Activated naive CD4-positive, alpha-beta T cell treated with anti-CD3 and anti-CD28 coated beads, Interleukin-2, amount 50 U/mL, for 72 hours (primary cell): ENCODE measurements at regions not wholly inside any gene's neighbourhood (a gene's known extent, or its start where the extent isn't known, plus 50 kb on each side); places are given as distances from the start of the nearest gene placed in this dataset.
"Not testable (repeated sequence)": the region's sequence is repeated elsewhere in the genome, so short reads cannot be mapped to it uniquely, and the experiment has no call there.

Source experiments
- ATAC-seq, 2 donors: fragments of 150-1000 bp; cut with Tn5 transposase; 2 replicates each; pipeline ENCODE4 v1.10.0; 2021; ENCODE audit warnings: mild to moderate bottlenecking in 2 of 2, moderate library complexity in 2 of 2
- DNase-seq, 2 donors: peaks; one replicate each; pipeline ENCODE4 v3.0.0; 2021 to 2022; ENCODE audit warnings: low spot score in 2 of 2
- H3K27ac Mint-ChIP-seq, 2 donors: one replicate each; pipeline ENCODE4 v1.8.0; 2022; ENCODE audit warnings: mild to moderate bottlenecking in 2 of 2, mixed read lengths in 2 of 2
- H3K36me3 Mint-ChIP-seq, 2 donors: one replicate each; pipeline ENCODE4 v1.8.0; 2022; ENCODE audit warnings: mixed read lengths in 2 of 2
- H3K9me3 Mint-ChIP-seq, 2 donors: one replicate each; pipeline ENCODE4 v1.8.0; 2022; ENCODE audit warnings: mixed read lengths in 2 of 2

DNA sequence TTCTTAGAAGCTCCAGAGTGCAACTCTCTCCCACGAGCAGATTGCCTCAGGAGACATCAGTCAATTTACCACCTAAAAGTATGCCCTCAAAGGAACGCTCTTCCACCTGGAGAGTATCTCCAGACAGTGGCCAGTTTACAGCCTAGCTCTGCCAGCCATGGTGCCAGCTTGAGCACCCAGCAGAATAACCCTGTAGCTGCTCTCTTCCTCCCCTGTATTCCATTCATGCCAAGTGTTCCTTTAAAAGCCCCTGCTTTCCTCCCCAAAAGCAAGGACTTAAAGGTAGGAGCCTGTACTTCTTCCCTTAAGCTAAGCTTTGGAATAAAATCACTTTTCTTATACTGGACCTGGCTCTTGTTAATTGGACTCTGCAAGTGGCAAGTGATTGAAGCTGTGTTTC lies 245.4 kb upstream of the TMEM132C start:
- peaks cover 7 to 26% of the 10 kb centered on the region in 2 donors for H3K9me3 Mint-ChIP-seq
- H3K36me3 Mint-ChIP-seq = peaks cover 0 to 15% of the 10 kb centered on the region in 2 donors
- DNase-seq (no peak), ATAC-seq (no peak)
- H3K27ac Mint-ChIP-seq = no peak overlapping the region

DNA sequence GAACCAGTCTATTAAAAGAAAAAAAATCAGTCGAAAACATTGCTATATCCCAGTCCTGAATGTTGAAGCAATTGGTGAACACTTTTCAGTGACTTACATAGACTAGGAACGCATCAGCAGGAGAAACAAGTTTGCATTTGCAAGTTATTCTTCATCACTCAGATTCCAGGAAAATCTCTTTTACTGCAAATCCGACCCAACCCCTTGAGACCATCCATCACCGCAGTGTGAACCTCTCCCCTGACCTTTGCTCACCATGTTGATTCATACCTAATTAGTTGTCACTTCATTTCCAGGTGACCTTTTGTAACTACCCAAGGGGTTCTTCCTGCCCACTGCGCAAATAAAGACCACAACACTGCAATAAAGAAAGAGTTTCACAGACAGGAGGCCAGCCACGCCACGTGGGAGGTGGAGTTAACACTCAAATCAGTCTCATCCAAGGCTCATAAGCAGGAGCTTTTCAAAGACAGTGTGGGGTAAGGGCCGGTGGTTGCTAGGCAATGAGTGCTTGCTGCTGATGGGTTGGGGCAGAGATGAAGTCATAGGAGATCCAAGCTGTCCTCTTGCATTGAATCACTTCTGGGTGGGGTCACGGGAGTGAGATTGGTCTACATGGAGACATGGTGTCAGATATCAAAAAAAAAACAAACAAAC lies 241.3 kb upstream of the TMEM132C start:
- Mint-ChIP-seq H3K27ac (no peak overlapping the region), H3K36me3 (peaks cover 0 to 6% of the 10 kb centered on the region in 2 donors), H3K9me3 (peaks cover 9 to 20% of the 10 kb centered on the region in 2 donors)
- DNase-seq (no peak), ATAC-seq (no peak)

DNA sequence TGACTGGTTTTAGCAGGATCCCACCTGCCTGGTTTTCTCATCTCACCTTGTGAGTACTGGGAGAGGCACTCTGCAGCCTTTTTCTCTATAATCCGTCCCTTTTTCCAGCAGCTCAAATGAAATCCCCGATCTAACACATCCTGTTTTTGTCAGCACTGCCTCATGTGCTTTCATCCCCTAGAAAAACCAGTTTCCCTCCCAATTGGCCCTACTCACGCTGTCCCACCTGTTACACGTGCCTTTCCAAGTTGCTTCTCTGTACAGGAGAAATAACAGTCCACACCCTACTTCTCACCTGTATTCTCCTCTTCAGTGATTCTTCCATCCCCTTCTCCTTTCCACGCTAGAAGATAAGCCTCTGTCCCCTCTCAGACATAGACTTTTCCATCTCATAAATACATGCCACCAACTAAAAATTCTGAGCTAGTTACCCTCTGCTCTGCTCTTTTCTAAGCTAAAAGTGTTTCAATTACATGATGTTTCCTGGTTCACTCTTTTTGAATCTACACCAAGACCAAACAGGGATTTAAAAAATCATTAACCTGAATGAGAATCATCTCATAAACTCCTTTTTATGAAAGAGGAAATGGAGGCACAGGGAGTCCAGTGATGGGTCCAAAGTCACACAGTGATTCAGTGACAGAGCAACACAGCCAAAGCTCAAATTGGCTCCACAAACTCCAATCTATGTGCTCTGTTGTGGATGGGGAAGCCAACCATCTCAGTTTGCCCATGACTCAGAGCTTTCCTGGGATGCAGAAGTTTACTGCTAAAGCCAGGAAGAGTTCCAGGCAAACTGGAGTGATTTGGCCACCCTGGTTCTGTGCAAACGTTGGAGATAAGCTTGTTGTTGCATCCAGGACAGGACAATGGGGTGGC lies 240.0 kb upstream of the TMEM132C start:
- DNase-seq (no peak), ATAC-seq (no peak)
- Mint-ChIP-seq H3K27ac (no peak overlapping the region), H3K36me3 (peaks cover 0 to 6% of the 10 kb centered on the region in 2 donors), H3K9me3 (peaks cover 14 to 23% of the 10 kb centered on the region in 2 donors)

DNA sequence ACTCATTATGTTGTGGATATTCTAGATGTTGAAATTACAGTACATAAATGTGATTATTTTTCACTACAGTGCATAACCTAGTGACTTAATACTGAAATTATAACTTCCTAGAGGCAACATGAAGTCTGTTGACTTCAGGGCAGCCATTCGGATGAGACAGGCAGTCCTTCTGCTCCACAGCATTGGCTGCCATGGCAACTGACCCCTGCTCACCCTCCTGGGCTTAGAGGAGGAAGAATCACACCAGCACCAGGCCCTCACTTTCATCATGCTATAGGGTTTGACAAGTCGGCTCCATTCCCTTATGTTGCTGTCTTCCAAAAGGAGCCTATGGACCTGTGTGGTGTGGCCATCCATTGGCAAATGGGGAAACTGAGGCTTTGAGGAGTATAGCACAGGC lies 233.5 kb upstream of the TMEM132C start:
- H3K27ac Mint-ChIP-seq = no peak overlapping the region
- no peak for ATAC-seq
- no peak for DNase-seq
- H3K36me3 Mint-ChIP-seq = no peaks in the 10 kb centered on the region
- peaks cover 10 to 18% of the 10 kb centered on the region in 2 donors for H3K9me3 Mint-ChIP-seq

DNA sequence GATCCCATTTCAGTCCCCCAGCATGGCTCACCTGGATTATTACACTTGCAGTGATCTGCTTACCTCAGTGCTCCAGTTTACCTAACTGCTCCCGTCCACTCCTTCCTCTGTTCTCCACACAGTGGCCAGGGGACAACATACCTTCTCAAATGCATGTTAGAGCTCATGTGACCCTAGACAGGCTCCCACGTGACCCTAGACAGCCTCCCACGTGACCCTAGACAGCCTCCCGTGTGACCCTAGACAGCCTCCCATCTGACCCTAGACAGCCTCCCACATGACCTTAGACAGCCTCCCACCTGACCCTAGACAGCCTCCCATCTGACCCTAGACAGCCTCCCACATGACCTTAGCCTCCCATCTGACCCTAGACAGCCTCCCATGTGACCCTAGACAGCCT lies 226.0 kb upstream of the TMEM132C start:
- peaks cover 31 to 33% of the 10 kb centered on the region in 2 donors for H3K9me3 Mint-ChIP-seq
- peaks cover 0 to 11% of the 10 kb centered on the region in 2 donors for H3K36me3 Mint-ChIP-seq
- no peak overlapping the region for H3K27ac Mint-ChIP-seq
- no peak for ATAC-seq
- no peak for DNase-seq

DNA sequence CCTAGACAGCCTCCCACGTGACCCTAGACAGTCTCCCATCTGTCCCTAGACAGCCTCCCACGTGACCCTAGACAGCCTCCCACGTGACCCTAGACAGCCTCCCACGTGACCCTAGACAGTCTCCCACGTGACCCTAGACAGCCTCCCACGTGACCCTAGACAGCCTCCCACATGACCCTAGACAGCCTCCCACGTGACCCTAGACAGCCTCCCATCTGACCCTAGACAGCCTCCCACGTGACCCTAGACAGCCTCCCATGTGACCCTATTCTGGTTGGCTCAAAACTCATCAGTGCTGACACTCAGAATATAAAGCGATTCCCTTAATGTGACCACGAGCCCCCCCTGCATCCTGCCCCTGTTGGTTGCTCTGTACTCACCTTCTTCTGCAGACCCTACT lies 224.7 kb upstream of the TMEM132C start:
- not testable (repeated sequence) for ATAC-seq, H3K27ac Mint-ChIP-seq, DNase-seq
- Mint-ChIP-seq H3K9me3 (peaks cover 30 to 31% of the 10 kb centered on the region in 2 donors), H3K36me3 (peaks cover 0 to 11% of the 10 kb centered on the region in 2 donors)

DNA sequence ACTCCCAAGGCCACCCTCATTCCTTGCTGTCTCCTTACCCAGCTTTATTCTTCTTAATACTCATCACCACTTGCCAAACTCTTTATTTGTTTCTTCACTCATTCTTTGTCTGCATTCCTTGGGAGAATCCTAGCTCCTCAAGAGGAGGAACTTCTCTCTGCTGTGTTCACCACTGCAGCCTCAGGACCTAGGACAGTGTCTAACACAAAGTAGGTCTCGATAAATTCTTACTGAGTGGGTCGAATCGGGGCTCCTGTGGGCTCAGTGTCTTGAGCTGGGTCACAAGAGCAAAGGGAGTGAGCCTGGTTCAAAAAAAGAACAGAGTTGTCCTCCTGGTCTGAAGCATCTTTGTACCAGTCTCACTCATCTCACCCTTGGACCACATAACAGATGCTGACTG lies 224.1 kb upstream of the TMEM132C start:
- H3K36me3 Mint-ChIP-seq = peaks cover 0 to 11% of the 10 kb centered on the region in 2 donors
- H3K9me3 Mint-ChIP-seq = peaks cover 29% of the 10 kb centered on the region in 2 donors
- H3K27ac Mint-ChIP-seq = no peak overlapping the region
- ATAC-seq (no peak), DNase-seq (no peak)

DNA sequence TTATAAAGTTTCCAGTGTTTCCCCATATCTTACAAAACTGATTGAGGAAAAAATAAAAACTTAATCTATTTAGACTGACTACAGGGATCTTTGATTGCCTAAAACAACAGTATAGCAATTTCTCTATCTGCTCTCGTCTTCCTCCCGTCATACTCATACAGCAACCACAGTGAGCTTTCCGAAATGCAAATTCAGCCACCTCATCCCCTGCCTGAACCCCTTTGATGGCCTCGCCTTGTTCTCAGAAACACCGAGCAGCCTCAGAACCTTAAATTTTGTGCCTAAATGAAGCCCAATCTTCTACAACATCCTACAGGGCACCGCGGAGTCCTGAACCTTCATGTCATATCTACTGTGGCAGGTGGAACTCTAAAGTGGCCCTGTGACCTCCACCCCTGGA lies 223.7 kb upstream of the TMEM132C start:
- ATAC-seq (no peak), DNase-seq (no peak)
- Mint-ChIP-seq H3K9me3 (peaks cover 27 to 29% of the 10 kb centered on the region in 2 donors), H3K36me3 (peaks cover 0 to 11% of the 10 kb centered on the region in 2 donors), H3K27ac (no peak overlapping the region)

DNA sequence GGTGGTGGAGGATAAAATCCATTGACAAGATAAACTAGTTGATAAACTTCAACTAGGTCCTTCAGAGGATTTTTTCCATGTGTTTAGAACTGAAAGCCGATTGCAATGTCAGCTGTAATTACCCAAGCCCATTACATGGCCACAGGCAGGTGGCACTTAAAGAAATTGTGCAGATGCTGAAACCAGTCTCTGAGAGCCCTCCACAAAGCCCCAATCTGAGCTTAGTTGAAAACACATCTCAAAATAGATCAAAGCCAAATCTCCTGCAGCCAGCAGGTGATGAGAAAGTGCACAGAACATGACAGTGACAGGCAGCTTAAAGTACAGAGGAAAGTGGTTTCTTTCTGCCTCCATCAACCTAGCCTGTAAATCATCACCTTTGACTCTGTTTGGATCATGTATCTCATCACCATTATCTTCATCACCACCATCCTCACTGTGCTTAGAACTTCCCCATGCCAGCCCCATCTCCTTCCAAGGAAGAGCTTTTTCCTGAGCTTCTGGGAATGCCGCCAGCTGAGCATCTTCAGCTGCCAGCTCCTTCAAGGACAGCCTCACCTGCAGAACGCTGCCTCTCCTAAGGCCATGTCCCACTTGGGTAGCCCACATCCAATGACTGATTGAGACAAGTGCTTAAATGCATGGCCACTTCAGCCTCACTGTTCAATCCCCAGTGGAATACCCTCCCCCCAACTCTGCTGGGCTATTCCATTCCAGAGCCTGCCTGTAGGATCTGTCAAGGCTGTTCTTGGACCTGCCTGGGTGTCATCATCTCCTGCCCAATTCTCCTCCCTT lies 219.5 kb upstream of the TMEM132C start:
- ATAC-seq (no peak), DNase-seq (no peak)
- peaks cover 15 to 22% of the 10 kb centered on the region in 2 donors for H3K9me3 Mint-ChIP-seq

DNA sequence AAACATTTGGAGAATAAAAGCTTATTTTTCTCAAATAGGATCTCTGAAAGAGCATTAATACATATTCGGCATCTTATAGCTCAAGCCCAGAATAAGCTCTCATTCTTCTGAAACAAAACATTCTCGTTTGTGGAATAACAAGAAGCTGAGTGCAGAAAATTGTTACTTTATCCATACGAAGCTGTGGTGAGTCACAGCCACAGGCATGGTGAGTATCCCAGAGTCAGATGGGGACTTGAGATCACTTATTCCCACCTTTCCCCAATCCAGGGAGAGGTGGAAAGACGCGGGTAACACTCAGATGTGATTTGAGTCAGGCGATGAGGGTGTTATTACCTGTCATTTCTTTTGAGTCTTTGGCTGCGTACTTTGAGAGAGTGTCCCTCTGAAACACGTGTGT lies 214.6 kb upstream of the TMEM132C start:
- Mint-ChIP-seq H3K27ac (no peak overlapping the region), H3K36me3 (no peaks in the 10 kb centered on the region)
- ATAC-seq = no peak

More for the DNA sequence above, 219.5 kb upstream of the TMEM132C start:
- H3K27ac Mint-ChIP-seq = no peak overlapping the region
- H3K36me3 Mint-ChIP-seq = peaks cover 0 to 5% of the 10 kb centered on the region in 2 donors

DNA sequence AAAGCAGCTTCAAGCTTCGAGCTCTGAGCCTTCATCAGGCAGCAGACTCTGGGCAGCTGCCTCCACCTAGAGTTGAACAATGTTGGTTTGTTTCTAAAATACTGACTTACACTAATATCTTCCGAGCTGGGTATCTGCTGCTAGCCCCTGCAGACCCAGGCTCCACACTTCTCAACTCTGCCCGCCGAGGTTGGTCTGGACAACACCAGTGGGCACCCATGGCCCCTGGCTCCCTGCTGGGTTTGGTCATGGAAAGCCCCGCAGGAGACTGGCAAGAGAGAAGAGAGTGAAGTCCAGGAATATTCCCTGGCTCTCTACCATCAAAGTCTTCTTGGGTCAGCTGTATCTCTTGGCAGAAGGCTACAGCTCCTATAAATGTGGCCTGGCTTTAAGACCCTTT lies 214.2 kb upstream of the TMEM132C start:
- no peaks in the 10 kb centered on the region for H3K36me3 Mint-ChIP-seq
- no peak for ATAC-seq
- H3K27ac Mint-ChIP-seq = no peak overlapping the region
- no peak for DNase-seq
- peaks cover 0 to 12% of the 10 kb centered on the region in 2 donors for H3K9me3 Mint-ChIP-seq

More for the DNA sequence above, 214.6 kb upstream of the TMEM132C start:
- peaks cover 0 to 12% of the 10 kb centered on the region in 2 donors for H3K9me3 Mint-ChIP-seq
- DNase-seq = no peak

DNA sequence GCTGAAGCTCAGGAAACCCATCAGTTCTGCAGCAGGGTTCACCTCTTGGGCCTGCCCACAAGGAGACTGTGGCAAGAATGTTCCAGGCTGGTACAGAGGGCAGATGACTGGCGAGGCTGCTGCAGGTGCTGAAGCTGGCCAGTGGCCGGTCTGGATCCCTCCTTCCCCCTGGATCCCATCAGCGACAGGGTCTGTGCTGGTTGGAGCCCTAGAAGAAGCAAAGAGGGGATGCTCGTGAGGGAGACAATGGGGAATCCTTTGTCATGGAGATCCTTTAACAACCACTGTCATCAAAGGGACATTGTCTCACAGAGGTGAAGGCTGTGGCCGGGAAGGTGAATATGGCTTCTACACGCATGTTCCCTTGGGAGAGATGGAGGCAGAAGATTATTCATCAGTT lies 211.4 kb upstream of the TMEM132C start:
- no peaks in the 10 kb centered on the region for H3K36me3 Mint-ChIP-seq
- DNase-seq = no peak
- peaks cover 0 to 5% of the 10 kb centered on the region in 2 donors for H3K9me3 Mint-ChIP-seq
- H3K27ac Mint-ChIP-seq = no peak overlapping the region
- no peak for ATAC-seq

DNA sequence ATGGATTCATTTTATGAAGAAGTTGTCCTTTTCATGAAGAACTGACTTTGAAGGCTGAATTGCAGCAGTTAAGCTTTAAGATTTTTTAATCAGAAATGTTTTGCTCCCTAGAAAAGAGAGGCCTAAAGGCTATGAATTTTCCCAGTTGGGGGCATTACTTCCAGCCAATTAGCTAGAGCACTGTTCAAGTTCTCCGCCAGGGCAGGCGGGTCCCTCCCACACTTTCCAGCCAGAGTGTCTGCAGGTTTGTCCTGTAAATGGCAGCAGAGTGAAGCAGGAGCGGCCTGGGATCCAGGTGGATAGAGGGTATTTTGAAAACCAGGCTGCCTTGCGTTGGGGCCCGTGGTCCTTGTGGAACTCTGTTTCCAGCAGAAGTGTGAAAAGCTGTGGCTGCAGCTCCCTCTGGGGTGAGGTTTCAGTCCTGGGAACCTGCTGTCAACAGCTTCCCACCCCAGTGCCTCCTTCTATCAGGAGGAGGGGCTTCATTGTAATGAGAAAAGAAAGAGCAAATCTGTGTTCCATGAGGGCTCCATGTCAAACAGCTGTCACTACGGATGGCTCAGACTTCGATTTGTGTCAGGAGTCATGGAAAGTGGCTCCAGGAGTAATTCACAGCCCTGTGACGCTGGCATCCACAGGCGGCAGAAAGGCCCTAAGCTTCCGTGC lies 210.7 kb upstream of the TMEM132C start:
- Mint-ChIP-seq H3K27ac (no peak overlapping the region), H3K9me3 (peaks cover 0 to 5% of the 10 kb centered on the region in 2 donors), H3K36me3 (no peaks in the 10 kb centered on the region)
- ATAC-seq (no peak), DNase-seq (no peak)

DNA sequence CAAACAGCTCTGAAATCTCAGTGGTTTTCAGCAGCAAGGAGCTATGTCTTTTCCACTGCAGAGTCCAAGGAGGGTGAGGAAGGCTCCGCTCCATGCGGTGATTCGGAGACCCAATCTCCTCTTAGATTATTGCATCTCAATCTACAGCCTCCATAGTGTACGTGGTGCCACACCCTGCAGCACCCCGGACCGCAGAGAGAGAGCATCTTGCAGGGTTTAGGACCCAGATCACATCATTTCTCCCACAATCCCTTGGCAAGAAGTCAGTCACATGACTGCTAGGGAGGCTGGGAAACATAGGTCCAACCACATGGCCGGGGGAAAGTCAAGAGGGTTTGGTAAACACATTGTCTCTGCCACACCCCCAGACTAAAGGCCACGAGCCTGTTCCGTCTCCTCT lies 209.4 kb upstream of the TMEM132C start:
- Mint-ChIP-seq H3K36me3 (no peaks in the 10 kb centered on the region), H3K27ac (no peak overlapping the region), H3K9me3 (peaks cover 0 to 5% of the 10 kb centered on the region in 2 donors)
- no peak for ATAC-seq
- DNase-seq = no peak

DNA sequence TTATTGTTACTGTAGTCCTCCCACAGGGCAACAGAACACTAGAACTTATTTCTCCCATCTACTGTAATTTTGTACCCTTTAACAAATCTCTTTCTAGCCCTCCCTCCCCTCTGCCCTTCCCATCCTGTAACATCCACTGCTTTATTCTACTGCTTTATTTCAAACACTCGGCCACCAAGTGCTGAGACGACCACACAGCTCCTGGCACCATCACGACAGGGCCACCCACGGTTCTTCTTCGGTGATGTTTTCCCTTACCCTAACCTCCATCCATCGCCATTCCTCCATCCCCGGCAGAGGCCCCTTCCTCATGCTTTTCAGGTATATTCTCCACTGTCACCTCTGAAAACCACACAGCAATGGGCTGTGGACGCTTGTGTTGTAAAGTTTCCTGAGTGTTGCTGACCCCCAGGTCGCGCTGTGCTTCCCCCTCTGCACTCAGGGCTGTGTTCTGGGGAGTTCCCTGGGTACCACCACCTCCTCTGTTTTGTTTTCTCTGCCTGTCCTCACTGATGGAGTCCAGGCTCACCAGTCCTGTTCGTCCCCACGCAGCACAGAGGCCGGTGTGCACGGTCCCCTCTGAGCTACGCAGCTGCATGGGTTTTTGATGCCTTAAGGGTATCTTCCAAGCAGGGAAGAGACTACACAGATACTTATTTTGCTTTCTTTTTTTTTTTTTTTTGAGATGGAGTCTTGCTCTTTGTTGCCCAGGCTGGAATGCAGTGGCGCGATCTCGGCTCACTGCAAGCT lies 207.2 kb upstream of the TMEM132C start:
- peaks cover 3 to 7% of the 10 kb centered on the region in 2 donors for H3K9me3 Mint-ChIP-seq

DNA sequence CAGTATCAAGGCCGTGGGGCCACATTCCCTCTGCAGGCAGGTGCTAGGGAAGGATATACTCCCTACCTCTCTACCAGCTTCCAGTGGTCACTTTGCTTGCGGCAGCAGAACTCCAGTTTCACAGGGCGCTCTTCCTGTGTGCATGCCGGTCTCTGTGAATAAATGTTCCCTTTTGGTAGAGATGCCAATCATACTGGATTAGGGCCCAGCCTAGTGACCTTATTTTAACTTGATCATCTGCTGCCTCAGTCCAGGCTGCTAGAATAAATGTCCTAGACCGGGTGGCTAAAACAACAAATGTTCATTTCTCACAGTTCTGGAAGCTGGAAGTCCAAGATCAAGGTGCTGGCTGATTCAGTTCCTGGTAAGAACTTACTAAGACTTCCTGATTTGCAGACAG lies 198.8 kb upstream of the TMEM132C start:
- H3K9me3 Mint-ChIP-seq = peaks cover 5 to 11% of the 10 kb centered on the region in 2 donors
- DNase-seq (no peak), ATAC-seq (no peak)
- H3K36me3 Mint-ChIP-seq = peaks cover 0 to 4% of the 10 kb centered on the region in 2 donors
- no peak overlapping the region for H3K27ac Mint-ChIP-seq

More for the DNA sequence above, 207.2 kb upstream of the TMEM132C start:
- ATAC-seq = no peak
- peak overlapping the region in 1 of 2 donors; percentile 25 for H3K27ac Mint-ChIP-seq
- no peaks in the 10 kb centered on the region for H3K36me3 Mint-ChIP-seq
- DNase-seq = no peak
